Tibial nerve (tissue), 4 donors: ENCODE measurements at regions not wholly inside any gene's neighbourhood (a gene's known extent, or its start where the extent isn't known, plus 50 kb on each side); places are given as distances from the start of the nearest gene placed in this dataset.

Experiments used
- DNase-seq, 2 donors: peaks; one replicate each; pipeline ENCODE4 v3.0.0-alpha.2; 2019; ENCODE audit warnings: low spot score in 2 of 2
- H3K27ac ChIP-seq, 4 donors: fragments of 200-600 bp; sonication (generic) in 3 of 4; one replicate each; pipeline ENCODE4 v1.5.1; 2017 to 2019; ENCODE audit warnings: mild to moderate bottlenecking in 1 of 4
- H3K27me3 ChIP-seq, 2 donors: fragments of 200-600 bp; sonication (generic) in 1 of 2; one replicate each; pipeline versions ENCODE4 v1.5.1 to v1.6.0; 2017 to 2019
- H3K36me3 ChIP-seq, 3 donors: fragments of 200-600 bp; sonication (generic); one replicate each; pipeline ENCODE4 v1.5.1; 2018 to 2019
- H3K4me1 ChIP-seq, 4 donors: fragments of 200-600 bp; sonication (generic) in 3 of 4; one replicate each; pipeline ENCODE4 v1.5.1; 2017 to 2019
- H3K4me3 ChIP-seq, 4 donors: fragments of 200-600 bp; sonication (generic) in 3 of 4; one replicate each; pipeline ENCODE4 v1.5.1; 2017 to 2019; ENCODE audit warnings: mild to moderate bottlenecking in 1 of 4, moderate library complexity in 1 of 4
- H3K9me3 ChIP-seq, 4 donors: fragments of 200-600 bp; sonication (generic) in 3 of 4; one replicate each; pipeline ENCODE4 v1.5.1; 2017 to 2019
- EP300 ChIP-seq, 2 donors: sonication (generic); formaldehyde crosslinking; IDR thresholded peaks; one replicate each; pipeline ENCODE4 v1.6.1; 2017; ENCODE audit warnings: antibody characterized with exemption in 2 of 2, mild to moderate bottlenecking in 1 of 2
- POLR2A ChIP-seq, 2 donors: fragments of 450-650 bp; IDR thresholded peaks; one replicate each; pipeline ENCODE4 v1.6.1; 2017; ENCODE audit warnings: antibody characterized with exemption in 2 of 2, mild to moderate bottlenecking in 2 of 2, moderate library complexity in 2 of 2
- WGBS, 2 donors: methylation state at CpG; one replicate each; pipeline ENCODE4 v1.1.5; 2018; 5-methylcytosine and 5-hydroxymethylcytosine counted together
- TF ChIP-seq, protein P1 (sequence below), 5 experiments: fragments of 200-600 bp in 3 of 5; fragments of 450-650 bp in 2 of 5; sonication (generic) in 3 of 5; IDR thresholded peaks; one replicate each; pipeline ENCODE4 v1.5.1; 2016 to 2019; ENCODE audit warnings: antibody characterized with exemption in 5 of 5, mild to moderate bottlenecking in 3 of 5, moderate library complexity in 2 of 5

DNA sequence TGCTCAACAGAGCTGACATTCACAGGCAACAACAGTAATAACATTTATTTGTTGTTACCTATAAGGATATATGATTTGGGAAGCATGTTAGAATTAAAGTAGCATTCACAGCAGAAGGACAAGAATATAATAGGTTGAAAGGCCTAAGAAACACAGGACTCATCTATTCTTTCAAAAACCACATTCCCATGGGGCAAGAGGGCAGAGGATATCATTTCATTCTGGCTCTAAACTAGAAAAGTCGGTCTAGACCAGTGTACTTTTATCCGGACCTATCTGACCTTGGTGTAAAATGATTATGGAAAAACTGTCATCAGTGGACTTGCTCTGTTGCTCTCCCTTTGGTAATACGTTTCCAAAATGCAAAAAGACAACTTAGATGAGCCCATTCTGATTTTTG is 914.7 kb upstream of the CITED2 start:
- no peak overlapping the region for H3K27ac ChIP-seq
- no peaks in the 10 kb centered on the region for H3K4me1 ChIP-seq
- H3K27me3 ChIP-seq = no peaks in the 10 kb centered on the region
- H3K4me3 ChIP-seq = no peak overlapping the region
- TF ChIP-seq, protein P1, sequence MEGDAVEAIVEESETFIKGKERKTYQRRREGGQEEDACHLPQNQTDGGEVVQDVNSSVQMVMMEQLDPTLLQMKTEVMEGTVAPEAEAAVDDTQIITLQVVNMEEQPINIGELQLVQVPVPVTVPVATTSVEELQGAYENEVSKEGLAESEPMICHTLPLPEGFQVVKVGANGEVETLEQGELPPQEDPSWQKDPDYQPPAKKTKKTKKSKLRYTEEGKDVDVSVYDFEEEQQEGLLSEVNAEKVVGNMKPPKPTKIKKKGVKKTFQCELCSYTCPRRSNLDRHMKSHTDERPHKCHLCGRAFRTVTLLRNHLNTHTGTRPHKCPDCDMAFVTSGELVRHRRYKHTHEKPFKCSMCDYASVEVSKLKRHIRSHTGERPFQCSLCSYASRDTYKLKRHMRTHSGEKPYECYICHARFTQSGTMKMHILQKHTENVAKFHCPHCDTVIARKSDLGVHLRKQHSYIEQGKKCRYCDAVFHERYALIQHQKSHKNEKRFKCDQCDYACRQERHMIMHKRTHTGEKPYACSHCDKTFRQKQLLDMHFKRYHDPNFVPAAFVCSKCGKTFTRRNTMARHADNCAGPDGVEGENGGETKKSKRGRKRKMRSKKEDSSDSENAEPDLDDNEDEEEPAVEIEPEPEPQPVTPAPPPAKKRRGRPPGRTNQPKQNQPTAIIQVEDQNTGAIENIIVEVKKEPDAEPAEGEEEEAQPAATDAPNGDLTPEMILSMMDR (IDR thresholded peaks at IDR 0.05) = no peak
- TF ChIP-seq EP300 (IDR thresholded peaks at IDR 0.05) (no peak), POLR2A (IDR thresholded peaks at IDR 0.05) (no peak)
- WGBS, 2 donors = 64 to 76% methylated on average over 3 of the region's 3 CpGs
- H3K36me3 ChIP-seq = no peaks in the 10 kb centered on the region
- DNase-seq = no peak
- H3K9me3 ChIP-seq = peaks cover 0 to 6% (median 0%) of the 10 kb centered on the region in 4 donors

- Histone ChIP-seq H3K27ac (no peak overlapping the region), H3K36me3 (no peaks in the 10 kb centered on the region), H3K9me3 (no peaks in the 10 kb centered on the region), H3K27me3 (no peaks in the 10 kb centered on the region), H3K4me3 (no peak overlapping the region), H3K4me1 (no peaks in the 10 kb centered on the region)
- no peak for DNase-seq
- 84% methylated on average over 1 of the region's 1 CpG for WGBS, 2 donors
- no peak for TF ChIP-seq POLR2A (IDR thresholded peaks at IDR 0.05)
- TF ChIP-seq EP300 (IDR thresholded peaks at IDR 0.05) = no peak
- TF ChIP-seq, protein P1 (IDR thresholded peaks at IDR 0.05) = no peak
Measured at GRCh38 chr6:140285998-140286690, 911.7 kb upstream of the CITED2 start.

DNA sequence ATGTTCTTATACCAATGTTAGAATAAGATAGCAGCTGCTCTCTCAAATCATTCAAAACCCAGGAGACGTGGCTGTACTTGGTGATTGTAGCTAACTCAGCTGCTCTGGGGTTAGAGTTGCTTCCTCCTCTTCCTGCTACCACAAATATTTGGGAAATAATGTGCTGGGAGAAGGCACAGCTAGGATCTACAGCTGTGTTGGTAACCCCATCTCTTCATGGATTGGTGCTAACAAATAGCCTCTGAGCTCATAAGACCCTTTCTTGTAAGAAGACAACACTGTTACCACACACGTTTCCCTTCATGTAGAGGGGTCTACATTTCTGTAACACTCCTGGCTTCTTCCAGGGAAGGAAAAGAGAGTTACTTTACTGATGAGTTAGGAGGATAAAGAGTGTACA is 911.0 kb upstream of the CITED2 start:
- no peak overlapping the region for H3K27ac ChIP-seq
- DNase-seq = no peak
- TF ChIP-seq, protein P1 (IDR thresholded peaks at IDR 0.05) = no peak
- TF ChIP-seq POLR2A (IDR thresholded peaks at IDR 0.05) (no peak), EP300 (IDR thresholded peaks at IDR 0.05) (no peak)
- no peaks in the 10 kb centered on the region for H3K36me3 ChIP-seq
- H3K4me3 ChIP-seq = no peak overlapping the region
- no peaks in the 10 kb centered on the region for H3K4me1 ChIP-seq
- WGBS, 2 donors = 55 to 83% methylated on average over 2 of the region's 2 CpGs
- no peaks in the 10 kb centered on the region for H3K9me3 ChIP-seq
- no peaks in the 10 kb centered on the region for H3K27me3 ChIP-seq

- Histone ChIP-seq H3K4me3 (no peak overlapping the region), H3K27me3 (no peaks in the 10 kb centered on the region), H3K4me1 (no peaks in the 10 kb centered on the region), H3K9me3 (no peaks in the 10 kb centered on the region), H3K27ac (no peak overlapping the region), H3K36me3 (no peaks in the 10 kb centered on the region)
- no peak for DNase-seq
- 81 to 88% methylated on average over 1 of the region's 1 CpG for WGBS, 2 donors
- TF ChIP-seq, protein P1 (IDR thresholded peaks at IDR 0.05) = no peak
- TF ChIP-seq EP300 (IDR thresholded peaks at IDR 0.05) (no peak), POLR2A (IDR thresholded peaks at IDR 0.05) (no peak)
Measured at GRCh38 chr6:140284871-140285270, 910.4 kb upstream of the CITED2 start.

DNA sequence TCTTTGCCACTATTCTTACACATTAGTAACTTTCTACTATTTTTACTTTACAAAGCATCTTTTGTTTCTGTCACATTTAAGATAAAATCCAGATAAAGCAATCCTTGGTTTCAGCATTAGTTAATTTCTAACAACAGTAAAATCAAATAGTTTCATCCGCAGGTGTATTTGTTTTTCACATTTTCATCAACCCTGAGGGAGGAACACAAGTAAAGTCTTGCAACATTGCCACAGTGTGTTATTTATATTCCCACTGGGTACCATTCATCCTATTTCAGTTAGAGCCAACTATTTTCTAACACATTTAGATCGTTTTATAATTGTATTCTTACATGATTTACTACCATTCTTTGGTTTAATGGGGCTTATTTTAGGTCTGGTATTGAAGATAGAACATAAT is 908.7 kb upstream of the CITED2 start:
- H3K27ac ChIP-seq = no peak overlapping the region
- DNase-seq = no peak
- 40 to 49% methylated on average over 2 of the region's 2 CpGs for WGBS, 2 donors
- no peak overlapping the region for H3K4me3 ChIP-seq
- H3K4me1 ChIP-seq = no peaks in the 10 kb centered on the region
- TF ChIP-seq, protein P1 (IDR thresholded peaks at IDR 0.05) = no peak
- TF ChIP-seq EP300 (IDR thresholded peaks at IDR 0.05) = no peak
- no peak for TF ChIP-seq POLR2A (IDR thresholded peaks at IDR 0.05)
- no peaks in the 10 kb centered on the region for H3K36me3 ChIP-seq
- no peaks in the 10 kb centered on the region for H3K9me3 ChIP-seq
- H3K27me3 ChIP-seq = no peaks in the 10 kb centered on the region
